ENCODE measurements at regions not wholly inside any gene's neighbourhood (a gene's known extent, or its start where the extent isn't known, plus 50 kb on each side); places are given as distances from the start of the nearest gene placed in this dataset.

DNA sequence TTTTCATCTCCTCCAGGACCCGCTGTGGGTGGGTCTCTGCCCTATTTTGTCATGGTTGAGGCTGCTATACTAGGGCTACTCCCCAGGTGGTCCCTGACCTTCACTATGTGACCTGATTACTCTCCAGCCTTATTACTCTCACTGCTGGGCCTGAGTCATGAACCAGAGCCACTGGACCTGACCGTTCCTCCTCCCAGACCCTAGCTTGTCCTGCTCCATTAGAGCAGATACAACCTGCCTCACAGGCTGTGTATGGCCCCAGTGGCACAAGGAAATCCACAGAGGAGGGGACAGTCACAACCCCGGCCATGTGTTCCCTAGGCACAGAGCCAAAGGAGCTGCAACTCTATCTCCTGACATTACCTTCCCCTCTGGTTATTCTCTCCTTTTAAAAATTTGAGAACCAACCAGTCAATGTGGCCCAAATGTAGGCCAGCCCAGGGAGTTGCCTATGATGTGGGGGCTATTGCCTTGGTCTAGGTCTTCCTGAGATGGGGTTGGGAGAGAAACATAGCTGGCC, 96.0 kb upstream of the FSTL4 start:
- DNase-seq (ENCODE audit: low read depth) = peak; percentile 9

DNA sequence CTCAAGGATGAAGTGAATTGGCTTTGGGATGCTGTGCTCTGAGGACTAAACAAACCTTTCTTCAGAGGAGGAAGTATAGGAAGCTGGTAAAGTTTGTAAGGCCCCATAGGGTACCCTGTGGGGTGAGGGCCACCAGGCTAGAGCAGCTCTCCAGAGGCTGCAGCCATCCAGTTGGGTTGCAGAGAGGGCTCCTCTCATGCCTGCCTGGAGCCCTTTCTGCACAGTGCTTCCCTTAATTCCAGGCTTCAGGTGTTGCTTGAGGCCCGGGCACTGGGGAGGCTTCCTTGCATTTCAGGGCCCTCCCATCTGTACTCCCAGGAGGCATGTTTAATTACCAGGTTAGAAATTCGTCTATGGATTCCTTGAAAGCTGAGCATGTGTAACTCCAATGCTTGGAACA, 95.3 kb upstream of the FSTL4 start:
- no peak for DNase-seq (ENCODE audit: low read depth)

DNA sequence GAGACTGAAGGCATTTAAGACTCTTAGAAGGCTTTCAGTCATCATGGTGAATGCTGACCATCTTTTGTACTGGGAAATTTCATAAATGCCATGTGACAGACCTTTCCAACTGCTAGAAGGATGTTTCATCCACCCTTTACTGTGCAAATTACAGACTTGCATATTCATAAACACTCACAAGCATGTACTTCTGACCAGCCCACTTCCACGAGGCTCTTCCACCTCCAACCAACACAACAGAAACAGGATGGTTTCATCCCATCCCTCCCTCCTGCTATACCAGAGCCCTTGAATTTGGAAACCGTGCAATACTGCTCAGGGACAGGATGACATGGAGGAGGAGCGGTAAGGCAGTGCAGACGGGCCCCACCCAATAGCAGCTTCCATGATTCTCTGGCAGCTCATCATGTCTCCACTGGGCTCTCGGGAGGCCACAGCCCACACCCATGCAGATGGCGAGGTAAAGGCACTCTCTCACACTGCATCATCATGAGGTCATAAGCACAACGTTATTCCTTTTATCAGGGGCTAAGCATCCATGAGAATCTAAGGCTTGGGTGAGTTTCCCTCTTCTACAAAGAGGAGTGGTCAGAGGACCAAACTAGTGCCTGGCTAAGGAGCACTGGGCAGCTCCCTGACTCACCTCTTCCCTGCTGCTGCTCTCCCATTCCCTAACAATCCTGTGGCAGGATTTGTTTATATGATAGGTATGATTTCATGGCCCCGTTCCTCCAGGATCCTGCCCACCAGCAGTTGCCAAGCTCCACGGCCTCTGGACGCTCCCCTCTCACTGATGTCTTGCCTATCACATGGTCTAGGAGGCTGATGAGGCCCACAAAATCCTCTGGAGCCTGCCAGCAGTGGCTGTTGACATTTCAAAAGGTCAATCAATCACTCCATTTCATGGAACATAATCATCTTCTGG, 94.4 kb upstream of the FSTL4 start:
- DNase-seq (ENCODE audit: low read depth) = no peak

DNA sequence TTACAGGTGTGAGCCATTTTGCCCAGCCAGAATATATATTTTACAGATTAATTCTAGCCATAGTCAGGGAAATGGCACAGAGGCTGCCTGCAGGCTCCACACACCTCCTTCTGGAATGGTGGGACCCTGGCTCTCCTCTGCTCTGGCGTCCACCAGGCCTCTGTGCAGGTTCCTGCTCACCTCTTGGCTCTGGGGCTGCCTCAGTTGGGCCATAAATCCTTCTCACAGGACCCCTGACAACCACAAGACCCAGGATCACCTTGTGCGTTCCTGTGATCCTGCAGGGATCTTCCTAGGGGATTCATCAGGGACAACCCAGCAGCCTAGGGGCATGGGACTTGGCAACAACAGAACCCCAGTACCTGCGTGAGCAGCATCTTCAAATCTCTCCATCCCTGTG, 93.0 kb upstream of the FSTL4 start:
- no peak for DNase-seq (ENCODE audit: low read depth)

DNA sequence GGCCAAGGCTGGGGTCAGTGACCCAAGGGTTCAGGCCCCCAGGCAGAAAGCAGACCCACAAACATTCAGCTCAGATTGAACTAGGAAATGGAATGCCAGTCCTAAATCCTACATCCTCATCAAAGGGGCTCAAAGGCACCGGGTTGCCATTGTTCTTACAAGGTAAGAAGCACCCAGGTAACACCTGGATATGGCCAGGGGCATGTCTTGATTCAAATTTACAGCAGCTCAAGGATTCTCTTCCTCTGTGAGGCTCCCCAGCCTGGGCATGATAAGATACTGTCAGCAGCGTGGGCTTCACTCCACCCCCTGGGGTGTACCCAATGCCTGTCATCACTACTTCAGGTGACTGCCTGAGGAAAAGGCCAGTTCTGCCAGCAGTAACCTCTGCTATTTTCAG, 92.1 kb upstream of the FSTL4 start:
- no peak for DNase-seq (ENCODE audit: low read depth)

DNA sequence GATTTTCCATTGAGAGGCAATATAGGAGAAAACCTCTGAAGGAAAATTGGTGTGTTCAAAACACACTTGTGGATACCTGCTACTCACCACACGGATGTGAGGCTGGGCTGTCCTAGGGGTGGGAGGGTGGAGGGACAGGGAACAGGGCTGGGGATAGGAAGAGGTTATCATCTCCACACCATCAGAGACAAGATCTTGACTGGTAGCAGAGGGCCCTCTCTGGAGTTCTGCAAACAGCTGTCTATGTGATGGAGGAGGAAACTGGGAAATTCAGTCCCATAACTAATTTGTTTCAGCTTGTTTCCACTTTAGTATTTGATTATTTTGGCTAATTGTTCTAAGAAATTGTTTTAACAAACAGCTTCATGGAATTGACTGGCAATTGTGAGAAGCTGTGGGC, 91.6 kb upstream of the FSTL4 start:
- DNase-seq (ENCODE audit: low read depth) = no peak

DNA sequence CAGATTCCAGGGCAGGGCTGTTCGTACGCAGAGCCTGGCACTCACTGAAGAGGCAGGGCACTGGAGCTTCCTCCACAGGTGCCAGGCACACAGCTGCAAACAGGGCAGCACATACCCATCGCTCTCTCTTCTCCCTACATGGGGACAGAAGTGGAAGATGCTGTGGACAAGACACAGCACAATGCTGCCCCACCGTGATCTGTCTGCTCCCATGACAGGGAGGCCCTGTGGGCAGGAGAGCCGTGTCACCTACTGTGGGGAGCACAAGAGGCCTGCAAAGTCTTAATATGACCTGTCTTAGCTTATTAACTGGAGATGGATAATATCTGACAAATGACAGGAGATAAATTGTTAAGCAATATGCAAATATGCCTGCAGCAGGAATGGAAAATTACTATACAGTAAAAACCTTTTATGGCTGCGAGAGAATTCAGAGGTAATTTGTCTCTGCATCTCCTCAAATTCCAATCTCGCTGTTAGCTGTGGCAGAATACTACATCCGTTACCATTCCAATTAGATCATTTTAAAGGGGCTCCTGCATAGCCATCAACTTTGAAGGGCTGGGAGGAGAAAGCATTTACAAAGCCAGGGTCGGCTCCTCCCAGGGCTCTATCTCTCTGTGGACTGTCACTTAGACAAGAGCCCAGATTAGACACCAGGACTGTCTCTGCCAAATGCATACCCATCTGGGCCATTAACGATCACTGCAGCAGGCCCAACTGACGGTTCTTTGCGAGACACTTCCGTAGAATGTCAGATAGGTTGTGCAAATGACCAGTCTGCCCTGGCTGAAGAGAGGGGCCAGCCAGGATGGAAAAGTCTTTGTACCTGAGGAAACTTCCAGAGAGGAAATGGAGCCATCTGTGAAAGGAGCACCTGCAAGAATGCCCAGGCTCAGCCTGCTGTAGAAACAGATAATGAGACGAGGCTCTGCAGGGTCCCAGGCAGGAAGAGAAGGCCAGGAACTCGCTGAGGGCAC, 90.7 kb upstream of the FSTL4 start:
- DNase-seq (ENCODE audit: low read depth) = no peak

DNA sequence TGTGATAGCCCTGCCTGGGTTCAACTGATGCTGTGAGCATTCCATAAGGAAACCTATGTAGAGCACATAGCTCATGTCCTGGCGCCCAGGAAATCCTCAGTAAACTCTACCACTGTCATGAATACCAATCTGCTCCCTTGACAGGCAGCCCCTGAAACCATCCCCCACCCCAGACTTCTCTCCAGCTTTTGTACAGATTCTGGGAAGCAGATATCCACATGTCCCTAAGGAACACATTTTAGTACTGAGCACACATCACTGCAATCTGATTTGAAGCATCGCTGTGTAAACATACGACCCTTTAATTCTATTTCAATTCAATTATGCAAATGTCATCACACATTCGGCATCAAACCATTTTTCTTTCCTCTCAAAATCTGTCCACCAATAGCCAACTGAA, 89.5 kb upstream of the FSTL4 start:
- no peak for DNase-seq (ENCODE audit: low read depth)

DNA sequence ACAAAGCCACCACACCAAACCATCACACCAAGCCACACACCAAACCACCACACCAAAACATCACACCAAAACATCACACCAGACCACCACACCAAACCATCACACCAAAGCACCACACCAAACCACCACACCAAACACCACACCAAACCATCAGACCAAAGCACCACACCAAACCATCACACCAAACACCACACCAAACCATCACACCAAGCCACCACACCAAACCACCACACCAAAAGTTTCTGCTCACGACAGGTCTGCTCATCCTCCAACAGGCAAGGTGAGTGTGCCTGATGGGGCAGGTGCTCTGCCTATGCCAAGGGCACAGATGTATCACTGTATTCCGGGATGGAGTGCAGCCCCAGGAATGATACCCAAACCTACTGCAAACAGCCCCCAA, 87.9 kb upstream of the FSTL4 start:
- no peak for DNase-seq (ENCODE audit: low read depth)

DNA sequence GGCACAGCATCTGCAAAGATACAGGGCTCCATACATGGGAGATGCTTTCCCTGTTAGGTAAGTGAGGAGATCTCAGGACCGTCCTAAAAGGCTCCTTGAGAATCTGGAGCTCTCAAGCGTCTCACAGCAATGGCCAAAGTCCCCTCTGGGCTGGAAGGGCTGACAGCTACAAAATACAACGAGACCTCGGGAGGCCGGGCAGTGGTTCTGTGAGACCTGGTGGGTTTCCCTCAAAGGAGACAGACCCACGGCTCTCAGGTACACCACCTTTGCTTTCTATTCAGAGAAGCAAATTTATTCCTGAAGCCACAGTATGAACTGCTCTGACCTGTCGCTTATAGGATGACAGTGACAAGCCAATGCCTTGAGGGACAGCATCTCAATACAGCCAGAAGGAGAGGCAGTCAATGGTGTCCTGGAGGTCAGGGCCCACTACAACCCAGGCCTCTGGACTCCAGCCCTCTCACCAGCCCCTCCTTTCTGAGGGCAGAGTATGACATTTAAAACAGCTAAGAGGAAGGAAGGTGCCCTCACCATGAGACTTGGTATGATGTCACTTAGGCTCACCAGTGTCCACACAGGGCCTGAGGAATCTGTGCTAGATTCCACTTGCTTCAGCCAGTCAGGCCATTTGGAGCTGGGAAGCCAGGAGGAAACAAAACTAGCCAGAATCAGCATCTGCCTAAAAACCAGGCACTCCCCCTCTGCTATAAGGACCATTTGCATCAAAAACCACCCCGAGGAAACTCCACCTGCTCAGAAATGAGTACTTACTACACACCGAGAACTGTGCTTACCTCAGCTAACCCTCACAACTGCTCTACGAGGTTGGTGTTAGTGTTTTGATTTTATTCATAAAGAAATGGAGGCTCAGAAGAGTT, 86.5 kb upstream of the FSTL4 start:
- no peak for DNase-seq (ENCODE audit: low read depth)

DNA sequence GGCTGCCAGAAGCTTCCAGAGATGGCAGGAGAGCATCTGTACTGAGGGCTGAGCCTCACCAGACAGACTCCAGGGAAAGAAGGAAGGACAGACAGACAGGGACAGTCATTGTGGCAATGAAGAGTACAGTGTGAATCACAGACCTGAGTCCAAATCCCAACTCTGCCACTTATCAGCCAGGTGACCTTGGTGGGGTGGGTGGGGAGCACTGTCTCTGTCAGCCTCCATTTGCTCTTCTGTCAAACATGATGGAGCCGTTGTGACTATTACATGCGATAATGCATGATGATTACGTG, 85.9 kb upstream of the FSTL4 start:
- no peak for DNase-seq (ENCODE audit: low read depth)

DNA sequence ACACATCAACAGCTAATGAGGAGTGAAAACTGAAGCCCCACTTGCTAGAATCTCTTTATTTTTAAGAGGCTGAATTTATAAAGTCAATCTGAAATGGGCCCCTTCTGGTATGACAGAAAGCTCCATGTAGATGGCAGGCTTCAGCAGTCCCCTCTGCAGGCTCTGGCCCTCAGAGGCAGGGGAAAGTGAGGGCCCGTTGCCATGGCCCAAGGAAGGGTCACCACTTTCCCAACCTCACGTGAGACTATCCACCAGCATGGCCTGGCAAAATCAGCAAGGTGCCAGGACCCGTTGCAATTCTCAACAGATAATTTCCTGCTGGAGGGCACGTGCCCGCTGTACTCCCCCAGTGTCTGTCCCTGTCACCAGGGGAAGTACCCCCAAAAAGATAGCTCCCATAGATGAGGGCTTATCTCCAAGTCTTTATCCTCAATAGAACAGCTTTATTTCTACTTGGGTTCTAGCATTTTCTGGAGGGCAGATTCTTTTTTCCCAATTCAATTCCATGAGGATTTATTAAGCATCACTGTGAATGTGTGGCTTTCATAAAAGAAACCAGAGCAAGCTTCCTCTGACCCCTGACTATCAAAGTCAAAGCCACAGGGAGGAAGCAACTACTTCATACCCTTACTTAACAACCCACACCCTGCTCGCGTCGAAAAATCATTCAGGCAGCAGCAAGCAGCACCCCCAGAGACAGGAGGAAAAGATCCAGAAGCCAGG, 85.4 kb upstream of the FSTL4 start:
- no peak for DNase-seq (ENCODE audit: low read depth)

DNA sequence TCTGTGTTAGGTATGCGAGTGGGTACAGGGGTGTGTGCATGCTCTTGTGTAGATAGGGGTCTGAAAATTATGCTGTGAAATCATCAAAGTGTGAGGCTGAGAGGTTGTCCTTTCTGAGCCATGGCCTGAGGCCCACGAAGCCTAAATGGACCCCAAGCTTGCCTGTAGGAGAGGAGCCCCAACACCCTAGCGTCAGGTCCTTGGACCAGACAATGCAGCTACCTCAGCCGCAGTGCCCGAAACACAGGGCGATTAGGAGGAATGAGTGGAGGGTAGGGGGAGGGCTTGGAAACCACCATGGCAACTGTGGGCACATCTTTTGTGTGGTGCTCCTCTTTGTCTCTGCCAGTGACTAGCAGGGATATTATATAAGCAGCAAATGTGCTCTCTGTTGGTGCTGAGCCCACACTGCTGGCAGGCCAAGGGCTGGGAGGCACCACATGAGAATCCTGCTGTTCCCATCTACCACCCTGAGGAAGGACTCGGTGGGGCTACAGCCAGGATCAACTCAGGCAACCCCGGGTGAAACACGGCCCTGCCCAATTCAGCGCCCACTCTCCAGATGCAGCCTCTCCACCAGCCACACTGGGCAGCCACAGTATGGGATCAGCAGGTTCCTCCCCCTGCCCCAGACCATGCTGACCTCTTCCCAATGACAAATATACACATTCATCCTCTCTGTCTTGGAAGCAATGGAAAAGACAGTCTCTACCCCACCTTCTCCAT, 84.6 kb upstream of the FSTL4 start:
- DNase-seq (ENCODE audit: low read depth) = no peak

DNA sequence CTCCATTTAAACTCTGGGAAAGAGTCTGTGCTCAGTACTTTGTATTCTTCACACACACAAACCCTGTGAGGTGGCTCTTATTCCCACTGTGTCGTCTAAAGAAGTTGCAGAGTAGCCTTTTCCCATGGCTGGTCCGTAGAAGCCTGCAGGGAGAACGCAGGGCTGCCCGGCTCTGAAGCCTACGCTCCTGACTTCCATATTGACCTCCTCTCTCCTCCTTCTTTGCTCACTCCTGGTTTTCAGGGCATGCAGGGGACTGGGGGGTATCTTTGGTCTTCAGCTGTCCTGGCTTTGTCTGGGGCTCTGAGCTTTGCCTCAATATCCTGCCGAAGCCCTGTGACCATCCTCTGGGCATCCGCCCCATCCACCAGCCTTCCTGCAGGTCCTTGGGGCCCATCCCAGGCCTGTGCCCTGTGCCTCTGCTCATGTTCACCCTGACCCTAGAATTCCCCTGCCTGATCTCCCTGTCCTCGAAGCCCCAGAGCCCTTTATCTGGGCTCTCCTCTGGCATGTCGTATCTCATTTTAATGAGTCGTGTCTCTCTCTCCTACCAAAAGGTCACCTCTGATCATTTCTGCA, 83.8 kb upstream of the FSTL4 start:
- no peak for DNase-seq (ENCODE audit: low read depth)

DNA sequence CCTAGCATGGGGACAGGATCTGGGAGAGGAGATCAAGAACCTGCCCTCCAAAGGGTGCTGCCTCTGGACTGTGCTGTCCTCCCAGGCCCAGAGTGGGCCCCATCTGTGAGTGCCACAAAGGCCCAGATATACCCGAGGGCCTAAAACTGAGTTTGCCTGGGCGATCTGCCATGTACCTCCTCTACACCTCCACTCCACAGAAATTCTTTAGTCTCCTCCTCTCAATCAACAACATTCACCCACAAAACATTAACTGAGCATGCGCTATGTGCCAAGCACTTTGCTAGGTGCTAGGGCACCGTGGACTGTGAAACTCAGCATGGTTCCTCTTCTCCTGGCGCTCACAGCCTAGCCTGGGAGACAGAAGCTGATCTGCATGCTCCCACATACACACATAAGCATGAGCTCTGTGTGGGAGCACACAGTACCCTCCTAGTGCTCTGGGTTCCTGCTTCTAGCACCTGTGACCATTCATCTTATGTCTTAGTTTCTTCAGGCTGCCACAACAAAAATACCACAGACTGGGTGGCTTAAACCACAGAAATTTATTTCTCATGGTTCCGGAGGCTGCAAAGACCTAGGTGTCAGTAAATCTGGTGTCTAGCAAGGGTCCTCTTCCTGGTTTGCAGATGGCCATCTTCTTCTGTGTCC, 82.0 kb upstream of the FSTL4 start:
- no peak for DNase-seq (ENCODE audit: low read depth)

DNA sequence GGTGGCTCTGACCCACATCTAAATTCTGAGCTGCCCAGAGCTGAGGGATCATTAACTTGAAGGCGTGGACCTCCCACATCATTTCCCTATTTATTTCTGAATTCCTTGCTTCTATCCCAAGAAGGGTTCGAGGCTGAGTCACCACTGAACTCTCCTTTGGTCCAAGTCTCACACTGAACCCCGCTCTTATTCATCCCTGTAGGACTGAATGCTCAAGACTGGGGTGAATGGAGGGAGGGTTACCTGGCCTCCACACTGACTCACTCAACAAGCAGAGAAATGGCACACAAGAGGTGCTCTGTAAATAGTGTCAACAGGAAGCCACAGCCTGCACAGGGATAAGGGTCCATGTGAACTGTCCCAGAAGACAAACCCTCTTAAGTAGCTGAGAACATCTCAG, 79.1 kb upstream of the FSTL4 start:
- peak; percentile 35 for DNase-seq (ENCODE audit: low read depth)

DNA sequence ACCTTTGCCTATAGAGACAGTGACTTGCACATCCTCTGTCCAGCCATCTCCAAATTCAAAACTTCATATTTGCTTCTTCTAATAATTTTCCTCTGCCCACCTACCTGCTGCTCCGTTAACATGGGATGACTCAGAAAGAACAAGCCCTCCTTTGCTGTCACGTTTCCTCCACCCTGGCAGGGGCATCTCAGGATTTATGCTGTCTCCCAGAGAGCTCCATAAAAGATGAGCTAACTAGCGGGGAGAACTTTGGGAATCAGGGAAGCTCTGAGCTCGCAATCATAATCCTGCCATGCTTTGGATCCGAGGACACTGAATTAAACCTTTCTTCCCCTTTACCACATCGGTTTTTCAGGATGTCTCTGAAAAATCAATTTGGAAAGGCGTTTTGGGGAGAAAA, 78.4 kb upstream of the FSTL4 start:
- no peak for DNase-seq (ENCODE audit: low read depth)

DNA sequence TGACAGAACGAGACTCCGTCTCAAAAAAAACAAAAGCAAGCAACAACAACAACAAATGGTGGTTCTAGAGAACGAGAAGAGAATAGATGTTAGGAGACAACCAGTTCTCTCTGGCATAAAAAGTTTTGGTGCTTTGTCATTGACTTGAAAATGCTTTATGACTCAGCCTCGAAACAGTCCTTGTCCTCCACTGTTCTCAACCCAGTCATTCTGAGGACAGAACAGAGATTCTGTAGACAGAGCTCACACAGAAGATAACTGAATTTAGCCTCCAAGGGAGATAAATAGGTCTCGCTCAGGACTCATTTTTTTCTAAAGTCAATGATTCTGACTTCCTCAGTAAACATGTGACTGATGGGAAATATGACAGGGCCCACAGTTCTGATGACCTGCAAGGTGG, 76.0 kb upstream of the FSTL4 start:
- DNase-seq (ENCODE audit: low read depth) = no peak

DNA sequence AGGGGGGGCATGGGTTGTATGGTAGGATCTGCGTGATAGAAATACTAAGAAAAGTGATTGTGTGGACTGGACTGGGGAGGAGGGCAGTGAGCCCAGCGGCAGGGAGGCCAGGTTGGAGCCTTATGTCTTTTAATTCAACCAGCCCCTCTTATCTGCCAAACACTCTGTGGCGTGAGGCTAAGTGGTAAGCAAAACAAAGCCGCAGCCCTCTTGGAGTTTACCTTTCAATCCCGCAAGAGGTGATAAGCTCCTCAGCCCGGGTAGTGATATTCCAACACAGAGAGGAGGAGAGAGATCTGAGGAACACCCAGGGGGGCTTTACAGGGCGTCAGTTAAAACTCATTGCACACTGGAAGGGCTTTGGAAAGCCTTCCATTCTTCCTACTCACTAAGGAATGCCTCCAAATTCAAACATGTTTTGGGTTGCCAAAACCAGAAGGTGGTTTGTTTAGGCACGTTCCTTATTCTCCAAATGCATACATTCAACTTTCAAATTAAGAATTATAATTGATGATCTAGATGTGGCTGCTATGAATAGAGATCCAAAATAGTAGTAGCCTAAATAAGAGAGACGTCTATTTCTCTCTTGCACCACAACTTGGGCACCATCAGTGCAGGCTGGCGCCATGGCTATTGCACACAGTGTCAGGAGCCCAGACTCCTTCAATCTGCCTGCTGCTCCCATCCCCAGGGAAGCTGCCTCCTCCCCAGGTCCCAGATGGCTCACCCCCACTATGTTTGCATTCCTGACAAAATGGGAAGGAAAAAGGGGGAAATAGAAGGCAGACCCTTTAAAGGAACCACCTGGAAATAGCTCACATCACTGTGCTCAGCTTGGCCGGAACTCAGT, 75.1 kb upstream of the FSTL4 start:
- no peak for DNase-seq (ENCODE audit: low read depth)
